ENCODE measurements at regions not wholly inside any gene's neighbourhood (a gene's known extent, or its start where the extent isn't known, plus 50 kb on each side); places are given as distances from the start of the nearest gene placed in this dataset.

DNA sequence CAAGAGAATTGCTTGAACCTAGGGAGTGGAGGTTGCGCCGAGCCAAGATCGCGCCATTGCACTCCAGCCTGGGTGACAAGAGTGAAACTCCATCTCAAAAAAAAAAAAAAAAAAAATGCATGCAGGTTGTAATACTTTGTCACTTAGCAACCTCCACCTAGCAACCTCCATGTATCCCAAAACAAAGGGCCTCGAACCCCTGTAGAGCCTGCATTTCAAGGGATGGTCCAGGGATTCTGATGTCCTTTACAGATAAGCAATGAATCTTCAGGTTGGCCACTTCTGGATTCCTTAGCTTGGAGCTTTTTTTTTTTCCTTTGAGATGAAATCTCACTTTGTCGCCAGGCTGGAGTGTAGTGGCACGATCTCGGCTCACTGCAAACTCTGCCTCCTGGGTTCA lies 1211.0 kb downstream of the TYW1 start:
- TF ChIP-seq, protein P1, sequence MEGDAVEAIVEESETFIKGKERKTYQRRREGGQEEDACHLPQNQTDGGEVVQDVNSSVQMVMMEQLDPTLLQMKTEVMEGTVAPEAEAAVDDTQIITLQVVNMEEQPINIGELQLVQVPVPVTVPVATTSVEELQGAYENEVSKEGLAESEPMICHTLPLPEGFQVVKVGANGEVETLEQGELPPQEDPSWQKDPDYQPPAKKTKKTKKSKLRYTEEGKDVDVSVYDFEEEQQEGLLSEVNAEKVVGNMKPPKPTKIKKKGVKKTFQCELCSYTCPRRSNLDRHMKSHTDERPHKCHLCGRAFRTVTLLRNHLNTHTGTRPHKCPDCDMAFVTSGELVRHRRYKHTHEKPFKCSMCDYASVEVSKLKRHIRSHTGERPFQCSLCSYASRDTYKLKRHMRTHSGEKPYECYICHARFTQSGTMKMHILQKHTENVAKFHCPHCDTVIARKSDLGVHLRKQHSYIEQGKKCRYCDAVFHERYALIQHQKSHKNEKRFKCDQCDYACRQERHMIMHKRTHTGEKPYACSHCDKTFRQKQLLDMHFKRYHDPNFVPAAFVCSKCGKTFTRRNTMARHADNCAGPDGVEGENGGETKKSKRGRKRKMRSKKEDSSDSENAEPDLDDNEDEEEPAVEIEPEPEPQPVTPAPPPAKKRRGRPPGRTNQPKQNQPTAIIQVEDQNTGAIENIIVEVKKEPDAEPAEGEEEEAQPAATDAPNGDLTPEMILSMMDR (conservative IDR thresholded peaks at IDR 0.05 in 1 of 2, IDR thresholded peaks at IDR 0.05 in 1 of 2; ENCODE audit: low read depth in 1 of 2, low read length in 2 of 2) = no peak
- no peak for TF ChIP-seq EZH2 (IDR thresholded peaks at IDR 0.05; ENCODE audit: low read length, missing control alignments)

All from fibroblast of lung (primary cell).